GM18868 (cell line): ENCODE measurements at regions not wholly inside any gene's neighbourhood (a gene's known extent, or its start where the extent isn't known, plus 50 kb on each side); places are given as distances from the start of the nearest gene placed in this dataset.

Experiments used
- ATAC-seq: cut with Tn5 transposase; IDR thresholded peaks from one replicate; pipeline ENCODE4 v1.9.1; 2021; ENCODE audit warnings: mild to moderate bottlenecking, moderate library complexity; ENCODE audit not compliant: unreplicated experiment

DNA sequence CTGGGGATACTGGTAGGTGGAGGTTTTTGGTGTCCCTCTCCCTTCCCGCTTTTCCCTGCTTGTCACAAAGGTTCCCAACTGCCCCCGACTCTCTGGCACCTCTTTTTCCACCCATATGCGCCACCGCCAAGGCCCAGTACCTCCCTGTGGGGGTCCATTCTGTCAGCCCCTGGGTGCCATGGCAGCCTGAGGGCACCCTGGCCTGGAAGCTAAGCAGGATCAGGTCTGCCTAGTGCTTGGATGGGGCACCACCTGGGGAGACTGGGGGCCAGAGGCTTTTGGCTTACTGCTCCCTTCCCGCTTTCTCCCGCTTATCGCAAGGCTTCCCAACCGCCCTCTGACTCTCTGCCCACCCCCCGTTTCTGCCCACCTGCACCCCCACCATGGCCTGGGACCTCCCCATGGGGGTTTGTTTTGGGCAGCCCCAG is 2286.4 kb downstream of the TP53TG3F start:
- ATAC-seq: no peak

DNA sequence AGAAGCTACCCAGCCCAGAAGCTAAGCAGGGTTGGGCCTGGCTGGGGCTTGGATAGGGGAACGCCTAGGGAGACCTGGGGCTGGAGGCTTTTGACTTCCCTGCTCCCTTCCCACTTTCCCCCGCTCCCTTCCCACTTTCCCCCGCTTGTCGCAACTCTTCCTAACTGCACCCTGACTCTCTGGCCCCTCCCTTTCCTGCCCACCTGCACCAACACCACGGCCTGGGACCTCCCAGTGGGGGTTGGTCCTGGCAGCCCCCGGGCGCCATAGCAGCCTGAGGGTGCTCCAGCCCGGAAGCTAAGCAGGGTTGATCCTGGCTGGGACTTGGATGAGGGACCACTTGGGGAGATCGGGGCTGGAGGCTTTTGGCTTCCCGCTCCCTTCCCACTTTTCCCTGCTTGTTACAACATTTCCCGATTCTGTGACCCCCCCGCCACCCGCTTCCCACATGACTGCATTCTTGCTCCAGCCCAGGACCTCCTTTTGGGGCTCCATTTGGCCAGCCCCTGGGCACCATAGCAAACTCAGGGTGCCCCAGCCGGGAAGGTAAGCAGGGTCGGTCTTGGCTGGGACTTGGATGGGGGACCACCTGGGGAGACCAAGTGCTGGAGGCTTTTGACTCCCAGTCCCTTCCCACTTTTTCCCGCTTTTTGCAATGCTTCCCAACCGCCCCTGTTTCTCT is 2287.0 kb downstream of the TP53TG3F start:
- ATAC-seq: no peak

DNA sequence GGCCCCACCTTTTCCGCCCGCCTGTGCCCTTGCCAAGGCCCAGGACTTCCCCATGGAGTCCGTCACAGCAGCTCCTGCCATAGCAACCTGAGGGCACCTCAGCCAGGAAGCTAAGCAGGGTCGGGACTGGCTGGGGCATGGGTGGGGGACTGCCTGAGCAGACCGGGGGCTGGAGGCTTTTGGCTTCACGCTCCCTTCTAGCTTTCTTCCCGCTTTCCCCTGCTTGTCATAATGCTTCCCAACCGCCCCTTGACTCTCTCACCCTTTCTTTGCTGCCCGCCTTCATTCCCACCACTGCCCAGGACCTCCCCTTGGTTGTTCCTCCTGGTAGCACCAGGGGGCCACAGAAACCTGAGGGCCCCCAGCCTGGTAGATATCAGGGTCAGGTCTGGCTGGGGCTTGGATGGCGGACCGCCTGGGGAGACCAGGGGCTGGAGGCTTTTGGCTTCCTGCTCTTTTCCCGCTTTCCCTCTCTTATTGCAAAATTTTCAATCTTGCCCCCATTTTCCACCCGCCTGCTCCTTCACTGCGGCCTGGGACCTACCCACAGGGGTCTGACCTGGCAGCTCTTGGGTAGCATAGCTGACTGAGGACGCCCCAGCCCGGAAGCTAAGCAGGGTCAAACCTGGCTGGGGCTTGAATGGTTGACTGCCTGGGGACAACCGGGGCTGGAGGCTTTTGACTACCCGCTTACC is 2287.7 kb downstream of the TP53TG3F start:
- no peak for ATAC-seq

DNA sequence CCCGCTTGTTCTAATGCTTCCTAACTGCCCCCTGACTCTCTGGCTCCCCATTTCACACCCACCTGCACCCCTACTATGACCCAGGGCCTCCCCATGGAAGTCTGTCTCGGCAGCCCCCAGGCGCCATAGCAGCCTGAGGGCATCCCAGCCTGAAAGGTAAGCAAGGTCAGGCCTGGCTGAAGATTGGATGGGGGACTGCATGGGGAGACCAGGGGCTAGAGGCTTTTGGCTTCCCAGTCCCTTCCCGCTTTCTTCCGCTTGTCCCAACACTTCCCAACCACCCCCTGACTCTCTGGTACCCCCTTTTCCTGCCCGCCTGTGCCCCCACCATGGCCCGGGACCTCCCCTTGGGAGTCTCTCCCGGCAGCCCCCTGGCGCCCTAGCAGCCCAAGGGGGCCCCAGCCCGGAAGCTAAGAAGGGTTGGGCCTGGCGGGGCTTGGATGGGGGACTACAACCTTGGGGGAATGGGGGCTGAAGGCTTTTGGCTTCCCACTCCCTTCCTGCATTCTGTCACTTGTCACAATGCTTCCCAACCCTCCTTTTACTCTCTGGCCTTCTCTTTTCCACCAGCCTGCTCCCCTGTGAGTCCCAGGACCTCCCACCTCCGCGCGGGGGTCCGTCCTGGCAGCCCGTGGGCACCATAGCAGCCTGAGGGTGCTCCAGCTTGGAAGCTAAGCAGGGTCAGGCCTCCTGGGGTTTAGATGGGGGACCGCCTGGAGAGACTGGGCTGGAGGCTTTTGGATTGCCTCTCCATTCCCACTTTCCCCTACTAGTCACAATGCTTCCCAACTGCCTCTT is 2288.4 kb downstream of the TP53TG3F start:
- ATAC-seq: no peak

DNA sequence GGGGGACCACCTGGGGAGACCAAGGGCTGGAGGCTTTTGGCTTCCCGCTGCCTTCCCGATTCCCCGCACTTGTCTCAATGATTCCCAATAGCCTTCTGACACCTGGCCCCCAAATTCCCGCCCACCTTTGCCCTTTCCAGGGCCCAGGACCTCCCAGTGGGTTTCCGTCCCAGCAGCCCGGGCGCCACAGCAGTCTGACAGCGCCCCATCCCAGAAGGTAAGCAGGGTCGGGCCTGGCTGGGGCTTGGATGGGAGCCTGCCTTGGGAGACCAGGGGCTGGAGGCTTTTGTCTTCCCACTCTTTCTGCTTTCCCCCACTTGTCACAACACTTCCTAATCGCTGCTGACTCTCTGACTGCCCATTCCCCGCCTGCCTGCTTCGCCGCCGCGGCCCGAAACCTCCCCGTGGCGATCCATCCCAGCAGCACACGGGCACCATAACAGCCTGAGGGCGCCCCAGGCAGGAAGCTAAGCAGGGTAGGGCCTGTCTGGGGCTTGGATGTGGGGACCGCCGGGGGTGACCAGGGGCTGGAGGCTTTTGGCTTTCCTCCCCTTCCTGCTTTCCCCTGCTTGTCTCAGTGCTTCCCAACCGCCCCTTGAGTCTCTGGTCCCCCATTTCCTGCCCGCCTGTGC is 2289.3 kb downstream of the TP53TG3F start:
- no peak for ATAC-seq

DNA sequence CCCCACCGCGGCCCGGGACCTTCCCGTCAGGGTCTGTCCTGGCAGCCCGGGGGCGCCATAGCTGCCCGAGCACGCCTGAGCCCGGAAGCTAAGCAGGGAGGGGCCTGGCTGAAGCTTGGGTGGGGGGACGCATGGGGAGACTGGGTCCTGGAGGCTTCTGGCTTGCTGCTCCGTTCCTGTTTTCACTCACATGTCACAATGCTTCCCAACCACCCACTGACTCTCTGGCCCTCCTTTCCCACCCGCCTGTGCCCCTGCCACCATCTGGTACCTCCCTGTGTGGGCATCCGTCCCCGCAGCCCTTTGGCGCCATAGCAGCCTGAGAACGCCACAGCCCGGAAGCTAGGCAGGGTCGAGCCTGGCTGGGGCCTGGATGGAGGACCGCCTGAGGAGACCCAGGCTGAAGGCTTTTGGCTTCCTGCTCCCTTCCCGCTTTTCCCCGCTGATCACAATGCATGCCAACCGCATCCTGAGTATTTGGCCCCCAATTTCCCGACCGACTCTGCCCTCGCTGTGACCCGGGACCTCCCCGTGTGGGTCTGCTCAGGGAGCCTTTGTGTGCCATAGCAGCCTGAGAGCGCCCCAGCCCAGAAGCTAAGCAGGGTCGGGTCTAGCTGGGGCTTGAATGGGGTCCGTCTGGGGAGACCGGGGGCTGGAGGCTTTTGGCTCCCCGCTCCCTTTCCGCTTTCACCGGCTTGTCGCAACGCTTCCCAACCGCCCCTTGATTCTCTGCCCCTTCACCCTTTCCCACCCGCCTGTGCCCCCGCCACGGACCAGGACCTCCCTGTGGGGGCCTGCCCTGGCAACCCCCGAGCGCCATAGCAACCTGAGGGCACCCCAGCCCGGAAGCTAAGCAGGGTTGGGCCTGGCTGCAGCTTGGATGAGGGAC is 2290.1 kb downstream of the TP53TG3F start:
- no peak for ATAC-seq

DNA sequence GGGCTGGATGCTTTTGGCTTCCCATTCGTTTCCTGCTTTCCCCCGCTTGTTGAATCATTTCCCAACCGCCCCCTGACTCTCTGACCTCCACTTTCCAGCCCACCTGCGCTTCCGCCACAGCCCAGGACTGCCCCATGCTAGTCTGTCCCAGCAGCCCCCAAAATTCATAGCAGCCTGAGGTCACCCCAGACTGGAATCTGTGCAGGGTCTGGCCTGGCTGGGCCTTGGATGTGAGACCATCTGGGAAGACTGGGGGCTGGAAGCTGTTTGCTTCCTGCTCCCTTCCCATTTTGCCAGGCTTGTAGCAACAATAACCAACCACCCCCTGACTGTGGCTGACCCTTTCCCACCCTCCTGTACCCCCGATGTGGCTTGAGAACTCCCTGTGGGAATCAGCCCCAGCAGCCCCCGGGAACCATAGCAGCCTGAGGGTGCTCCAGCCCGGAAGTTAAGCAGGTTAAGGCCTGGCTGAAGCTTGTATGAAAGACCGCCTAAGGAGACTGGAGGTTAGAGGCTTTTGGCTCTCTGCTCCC is 2290.8 kb downstream of the TP53TG3F start:
- ATAC-seq: no peak

DNA sequence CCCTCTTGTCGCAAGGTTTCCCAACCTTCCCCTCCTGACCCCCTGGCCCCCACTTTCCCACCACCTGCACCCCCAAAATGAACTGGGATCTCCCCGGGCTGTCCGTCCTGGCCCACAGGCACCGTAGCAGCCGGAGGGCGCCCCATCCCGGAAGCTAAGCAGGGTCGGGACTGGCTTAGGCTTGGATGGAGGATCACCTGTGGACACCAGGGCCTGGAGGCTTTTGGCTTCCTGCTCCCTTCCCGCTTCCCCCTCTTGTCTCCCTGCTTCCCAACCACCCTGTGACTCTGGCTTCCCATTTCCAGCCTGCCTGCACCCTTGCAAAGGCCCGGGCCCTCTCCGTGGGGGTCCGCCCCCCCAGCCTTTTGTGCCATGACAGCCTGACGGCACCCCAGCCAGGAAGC is 2291.3 kb downstream of the TP53TG3F start:
- ATAC-seq: no peak

DNA sequence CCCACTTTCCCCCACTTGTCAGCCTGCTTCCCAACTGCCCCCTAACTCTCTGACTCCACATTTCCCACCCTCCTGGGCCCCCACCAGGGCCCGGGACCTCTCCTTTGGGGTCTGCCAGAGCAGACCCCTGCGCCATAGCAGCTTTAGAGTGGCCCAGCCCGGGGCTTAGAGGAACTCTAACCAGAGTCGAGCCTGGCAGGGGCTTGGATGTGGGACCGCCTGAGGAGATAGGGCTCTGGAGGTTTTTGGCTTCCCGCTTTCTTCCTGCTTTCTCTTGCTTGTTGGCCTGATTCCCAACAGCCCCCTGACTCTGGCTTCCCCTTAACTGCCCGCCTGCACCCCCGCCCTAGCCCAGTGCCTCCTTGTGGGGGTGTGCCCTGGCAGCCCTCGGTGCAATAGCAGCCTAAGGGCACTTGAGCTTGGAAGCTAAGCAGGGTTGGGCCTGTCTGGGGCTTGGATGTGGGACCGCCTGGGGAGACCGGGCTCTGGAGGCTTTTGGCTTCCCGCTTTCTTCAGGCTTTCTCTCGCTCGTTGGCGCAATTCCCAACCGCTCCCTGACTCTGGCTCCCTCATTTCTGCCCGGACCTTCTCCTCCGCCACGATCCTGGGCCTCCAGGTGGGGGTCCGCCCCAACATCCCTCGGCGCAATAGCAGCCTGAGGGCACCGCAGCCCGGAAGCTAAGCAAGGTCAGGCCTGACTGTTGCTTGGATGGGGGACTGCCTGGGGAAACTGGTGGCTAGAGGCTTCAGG is 2292.0 kb downstream of the TP53TG3F start:
- no peak for ATAC-seq

DNA sequence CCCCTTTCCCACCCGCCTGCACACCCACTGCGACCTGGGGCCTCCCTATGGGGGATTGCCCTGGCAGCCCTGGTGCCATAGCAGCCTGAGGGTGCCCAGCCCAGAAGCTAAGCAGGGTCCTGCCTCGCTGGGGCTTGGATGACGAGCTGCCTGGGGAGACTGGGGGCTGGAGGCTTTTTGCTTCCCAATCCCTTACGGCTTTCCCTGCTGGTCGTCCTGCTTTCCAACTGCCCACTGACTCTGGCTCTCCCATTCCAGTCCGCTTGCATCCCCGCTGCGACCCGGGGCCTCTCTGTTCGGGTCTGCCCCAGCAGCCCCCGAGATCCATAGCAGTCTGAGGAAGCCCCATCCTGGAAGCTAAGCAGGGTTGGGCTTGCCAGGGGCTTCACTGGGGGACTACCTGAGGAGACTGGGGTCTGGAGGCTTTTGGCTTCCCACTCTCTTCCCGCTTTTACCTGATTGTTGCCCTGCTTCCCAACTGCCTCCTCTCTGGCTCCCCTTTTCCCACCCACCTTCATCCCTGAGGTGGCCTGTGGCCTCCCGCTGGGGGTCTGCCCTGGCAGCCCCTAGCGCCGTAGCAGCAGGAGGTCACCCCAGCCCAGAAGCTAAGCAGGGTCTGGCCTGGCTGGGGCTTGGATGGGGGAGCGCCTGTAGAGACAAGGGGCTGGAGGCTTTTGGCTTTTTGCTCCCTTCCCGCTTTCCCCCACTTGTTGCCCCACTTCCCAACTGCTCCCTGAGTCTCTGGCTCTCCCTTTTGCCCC is 2292.8 kb downstream of the TP53TG3F start:
- ATAC-seq: no peak

DNA sequence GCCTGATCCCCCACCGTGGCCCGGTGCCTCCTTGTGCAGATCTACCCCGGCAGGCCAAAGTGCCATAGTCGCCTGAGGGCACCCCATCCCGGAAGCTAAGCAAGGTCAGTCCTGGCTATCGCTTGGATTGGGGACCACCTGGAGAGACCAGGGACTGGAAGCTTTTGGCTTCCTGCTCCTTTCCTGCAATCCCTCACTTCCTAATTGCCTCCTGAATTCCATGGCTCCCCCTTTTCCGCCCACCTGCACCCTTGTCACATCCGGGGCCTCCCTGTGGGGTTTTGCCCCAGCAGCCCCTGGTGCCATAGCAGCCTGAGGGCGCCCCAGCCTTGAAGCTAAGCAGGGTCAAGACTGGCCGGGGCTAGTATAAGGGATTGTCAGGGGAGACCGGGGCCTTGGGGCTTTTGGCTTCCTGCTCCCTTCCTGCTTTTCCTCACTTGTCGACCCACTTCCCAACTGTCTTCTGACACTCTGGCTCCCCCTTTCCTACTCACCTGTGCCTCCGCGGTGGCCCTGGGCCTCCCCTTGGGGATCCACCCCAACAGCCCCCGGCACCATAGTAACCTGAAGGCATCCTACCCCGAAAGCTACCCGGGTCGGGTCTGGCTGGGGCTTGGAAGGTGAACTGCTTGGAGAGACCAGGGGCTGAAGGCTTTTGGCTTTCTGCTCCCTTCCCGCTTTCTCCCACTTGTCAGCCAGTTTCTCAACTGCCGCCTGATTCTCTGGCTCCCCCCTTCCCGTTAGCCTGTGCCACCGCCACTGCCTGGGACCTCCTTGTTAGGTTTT is 2293.6 kb downstream of the TP53TG3F start:
- ATAC-seq: no peak

DNA sequence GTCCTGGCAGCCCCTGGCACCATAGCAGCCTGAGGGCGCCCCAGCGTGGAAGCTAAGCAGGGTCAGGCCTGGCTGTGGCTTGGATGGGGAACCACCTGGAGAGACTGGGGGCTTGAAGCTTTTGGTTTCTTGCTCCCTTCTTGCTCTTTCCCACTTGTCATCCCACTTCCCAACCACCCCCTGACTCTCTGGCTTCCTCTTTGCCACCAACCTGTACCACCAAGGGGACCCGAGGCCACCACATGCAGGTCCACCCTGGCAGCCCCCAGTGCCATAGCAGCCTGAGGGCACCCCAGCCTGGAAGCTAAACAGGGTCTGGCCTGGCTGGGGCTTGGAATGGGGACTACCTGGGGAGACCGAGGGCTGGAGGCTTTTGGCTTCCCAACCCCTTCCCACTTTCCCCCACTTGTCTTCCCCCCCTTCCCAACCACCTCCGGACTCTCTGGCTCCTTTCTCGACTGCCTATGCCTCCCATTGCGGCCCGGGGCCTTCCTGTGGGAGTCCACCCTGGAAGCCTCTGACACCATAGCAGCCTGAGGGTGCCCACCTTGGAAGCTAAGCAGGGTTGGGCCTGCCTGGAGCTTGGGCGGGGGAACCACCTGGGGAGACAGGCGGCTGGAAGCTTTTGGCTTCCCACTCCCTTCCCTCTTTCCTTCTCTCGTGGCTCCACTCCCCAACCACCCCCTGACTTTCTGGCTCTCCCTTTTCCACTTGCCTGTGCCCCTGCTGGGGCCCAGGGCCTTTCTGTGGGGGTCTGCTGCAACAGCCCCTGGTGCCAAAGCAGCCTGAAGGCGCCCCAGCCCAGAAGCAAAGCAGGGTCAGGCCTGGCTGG is 2294.4 kb downstream of the TP53TG3F start:
- ATAC-seq: no peak

DNA sequence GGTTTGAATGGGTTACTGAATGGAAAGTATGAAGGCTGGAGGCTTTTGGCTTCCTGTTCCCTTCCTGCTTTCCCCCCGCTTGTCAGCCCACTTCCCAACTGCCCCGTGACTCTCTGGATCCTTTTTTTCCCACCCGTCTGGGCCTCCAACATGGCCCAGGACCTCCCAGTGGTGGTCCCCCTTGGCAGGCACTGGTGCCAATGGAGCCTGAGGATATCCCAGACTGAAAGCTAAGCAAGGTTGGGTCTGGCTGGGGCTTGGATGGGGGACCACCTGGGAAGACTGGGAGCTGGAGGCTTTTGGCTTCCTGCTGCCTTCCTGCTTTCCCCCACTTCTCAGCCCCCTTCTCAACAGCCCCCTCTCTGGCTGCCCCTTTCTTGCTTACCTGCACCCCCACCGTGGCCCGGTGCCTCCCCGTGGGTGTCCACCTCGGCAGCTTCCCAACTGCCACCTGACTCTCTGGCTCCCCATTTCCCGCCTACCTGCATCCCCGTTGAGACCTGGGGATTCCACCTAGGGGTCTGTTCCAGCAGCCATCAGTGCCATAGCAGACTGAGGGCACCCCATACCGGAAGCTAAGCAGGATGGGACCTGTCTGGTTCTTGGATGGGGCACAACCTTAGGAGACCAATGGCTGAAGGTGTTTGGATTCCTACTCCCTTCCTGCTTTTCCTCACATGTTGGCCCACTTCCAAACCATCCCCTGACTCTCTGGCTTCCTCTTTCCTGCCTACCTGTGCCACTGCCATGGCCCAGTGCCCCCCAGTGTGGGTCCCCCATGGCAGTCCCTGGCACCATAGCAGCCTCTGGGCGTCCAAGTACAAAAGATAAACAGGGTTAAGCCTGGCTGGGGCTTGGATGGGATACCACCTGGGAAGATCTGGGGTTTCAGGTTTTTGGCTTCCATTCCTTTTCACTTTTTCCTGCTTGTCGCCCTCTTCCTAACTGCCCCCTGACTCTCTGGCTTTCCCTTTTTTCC is 2295.3 kb downstream of the TP53TG3F start:
- ATAC-seq: no peak

DNA sequence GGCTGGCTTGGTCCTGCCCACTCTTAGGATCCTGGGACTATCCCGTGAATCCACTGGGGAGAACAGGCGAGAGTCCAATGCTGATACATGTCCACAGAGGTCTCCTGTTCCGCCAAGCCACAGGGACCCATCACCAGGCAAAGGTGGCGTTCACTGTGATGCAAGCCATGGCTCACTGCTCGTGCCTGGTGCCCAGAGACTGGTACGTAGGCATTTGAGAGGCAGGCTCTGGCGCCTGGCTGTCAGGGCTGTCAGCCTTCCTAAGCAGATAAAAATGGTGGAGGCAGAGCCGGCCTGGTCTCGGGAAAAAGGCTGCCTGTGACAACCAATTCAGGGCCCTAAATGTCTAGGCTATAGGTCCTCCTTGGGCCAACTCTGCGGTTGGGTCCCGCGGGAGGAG is 2329.0 kb downstream of the TP53TG3F start:
- no peak for ATAC-seq

DNA sequence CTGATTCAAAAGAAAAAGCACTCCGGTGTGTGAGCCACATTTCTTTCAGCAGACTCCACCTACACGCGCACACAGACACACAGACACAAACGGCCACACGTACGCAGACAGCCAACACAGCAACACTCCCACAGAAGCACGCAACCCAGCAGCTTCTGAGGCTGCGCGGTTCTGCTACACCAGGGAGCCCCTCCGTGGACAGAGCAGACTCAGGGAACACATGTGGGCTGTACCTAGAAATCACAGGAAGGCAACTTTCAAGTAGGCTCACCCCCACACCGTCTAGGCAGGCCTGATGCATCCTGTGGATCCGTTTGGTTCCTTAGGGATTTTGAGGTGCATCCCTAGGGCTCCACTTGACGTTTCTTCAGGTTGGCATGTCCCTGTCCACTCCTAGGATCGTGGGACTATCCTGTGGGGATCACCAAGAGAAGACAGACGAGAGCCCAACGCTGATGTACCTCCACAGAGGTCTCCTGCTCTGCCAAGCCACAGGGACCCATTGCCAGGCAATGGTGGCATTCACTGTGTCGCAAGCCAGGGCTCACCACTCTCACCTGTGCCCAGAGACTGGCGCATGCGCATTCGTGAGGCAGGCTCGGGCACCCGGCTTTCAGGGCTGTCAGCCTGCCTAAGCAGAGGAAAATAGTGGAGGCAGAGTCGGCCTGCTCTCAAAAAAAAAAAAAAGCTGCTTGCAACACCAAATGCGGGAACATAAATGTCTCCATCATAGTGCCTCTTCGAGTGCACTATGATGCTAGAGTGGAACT is 2333.3 kb downstream of the TP53TG3F start:
- no peak for ATAC-seq
